Breast epithelium (tissue), 3 donors: ENCODE measurements at regions not wholly inside any gene's neighbourhood (a gene's known extent, or its start where the extent isn't known, plus 50 kb on each side); places are given as distances from the start of the nearest gene placed in this dataset.

ENCODE experiments used
- POLR2A ChIP-seq: fragments of 450-650 bp; IDR thresholded peaks from one replicate; pipeline ENCODE4 v1.6.1; 2016; ENCODE audit warnings: antibody characterized with exemption, mild to moderate bottlenecking, moderate library complexity
- TF ChIP-seq, protein P1 (sequence below), 3 donors: fragments of 450-650 bp; IDR thresholded peaks; one replicate each; pipeline ENCODE4 v1.5.1; 2016 to 2017; ENCODE audit warnings: antibody characterized with exemption in 3 of 3, mild to moderate bottlenecking in 3 of 3, moderate library complexity in 3 of 3

DNA sequence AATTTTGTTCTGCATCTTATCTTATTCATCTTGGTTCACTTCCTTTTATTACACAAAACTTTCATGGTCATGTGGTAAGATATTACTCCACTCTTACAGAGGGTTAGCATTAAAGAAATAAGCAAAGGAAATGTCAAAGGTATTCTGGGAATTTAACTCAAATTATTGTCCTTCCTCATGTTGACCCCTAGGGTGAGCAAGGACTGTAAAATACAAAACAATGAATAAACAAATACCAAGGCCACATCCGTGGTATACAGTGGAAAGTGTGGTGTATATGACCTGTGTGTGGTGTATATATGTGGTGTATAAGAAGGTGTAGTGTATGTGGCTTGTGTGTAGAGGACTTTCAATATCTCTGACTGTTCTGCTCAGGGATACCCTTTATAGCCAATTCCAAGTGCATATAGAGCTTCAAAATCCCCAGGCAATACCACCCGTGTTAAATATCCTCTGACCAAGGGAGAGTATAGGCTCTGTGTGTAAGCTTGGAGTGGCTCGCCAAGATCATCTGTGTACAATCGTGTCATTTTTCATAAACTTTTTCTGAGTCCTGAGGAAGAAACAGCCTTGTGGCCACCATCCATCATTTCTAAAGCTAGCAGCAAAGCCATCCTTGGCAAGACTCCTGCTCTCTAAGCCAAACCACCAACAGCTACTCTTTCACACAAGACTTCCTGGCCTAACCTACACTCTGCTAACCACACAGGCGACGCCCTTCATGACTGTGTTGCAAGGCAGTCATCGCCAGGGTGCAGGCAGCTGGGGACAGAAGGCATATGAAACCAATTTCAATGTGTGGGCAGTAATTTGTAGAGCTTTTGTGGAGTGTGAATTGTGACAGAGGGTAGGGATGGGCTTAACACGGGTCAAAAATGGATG lies 548.0 kb downstream of the ETS1 start:
- TF ChIP-seq, protein P1, sequence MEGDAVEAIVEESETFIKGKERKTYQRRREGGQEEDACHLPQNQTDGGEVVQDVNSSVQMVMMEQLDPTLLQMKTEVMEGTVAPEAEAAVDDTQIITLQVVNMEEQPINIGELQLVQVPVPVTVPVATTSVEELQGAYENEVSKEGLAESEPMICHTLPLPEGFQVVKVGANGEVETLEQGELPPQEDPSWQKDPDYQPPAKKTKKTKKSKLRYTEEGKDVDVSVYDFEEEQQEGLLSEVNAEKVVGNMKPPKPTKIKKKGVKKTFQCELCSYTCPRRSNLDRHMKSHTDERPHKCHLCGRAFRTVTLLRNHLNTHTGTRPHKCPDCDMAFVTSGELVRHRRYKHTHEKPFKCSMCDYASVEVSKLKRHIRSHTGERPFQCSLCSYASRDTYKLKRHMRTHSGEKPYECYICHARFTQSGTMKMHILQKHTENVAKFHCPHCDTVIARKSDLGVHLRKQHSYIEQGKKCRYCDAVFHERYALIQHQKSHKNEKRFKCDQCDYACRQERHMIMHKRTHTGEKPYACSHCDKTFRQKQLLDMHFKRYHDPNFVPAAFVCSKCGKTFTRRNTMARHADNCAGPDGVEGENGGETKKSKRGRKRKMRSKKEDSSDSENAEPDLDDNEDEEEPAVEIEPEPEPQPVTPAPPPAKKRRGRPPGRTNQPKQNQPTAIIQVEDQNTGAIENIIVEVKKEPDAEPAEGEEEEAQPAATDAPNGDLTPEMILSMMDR (IDR thresholded peaks at IDR 0.05), result peak in 1 of 3 donors; percentile 35
- TF ChIP-seq POLR2A, result no peak
